Endothelial cell of umbilical vein (primary cell): ENCODE measurements at regions not wholly inside any gene's neighbourhood (a gene's known extent, or its start where the extent isn't known, plus 50 kb on each side); places are given as distances from the start of the nearest gene placed in this dataset.
"Not testable (repeated sequence)": the region's sequence is repeated elsewhere in the genome, so short reads cannot be mapped to it uniquely, and the experiment has no call there.

Experiments
- BruUV-seq: library from RNA; stranded (reverse); fragments of 400-500 nt; replicated peaks from 2 replicates; lab custom pipeline; 2021; lab: Mats Ljungman, UMichigan
- CTCF ChIA-PET: fragments of 300-600, 350-600 bp; sonication (Branson Sonifier 250); formaldehyde crosslinking; loops from one replicate; lab custom pipeline; 2021; ENCODE audit warnings: antibody characterized with exemption, inconsistent platforms; lab: Charles Lee
- POLR2A ChIA-PET: fragments of 300-600, 350-600 bp; sonication (Branson Sonifier 250); formaldehyde crosslinking; loops from one replicate; lab custom pipeline; 2021; ENCODE audit warnings: antibody characterized with exemption, inconsistent platforms; lab: Charles Lee
- DNase-seq: peaks from one replicate; pipeline ENCODE4 v3.0.0-alpha.2; 2011; ENCODE audit warnings: low read depth, low spot score
- FAIRE-seq: peaks from 2 replicates; lab custom pipeline; 2011; peaks lifted over from hg19 to GRCh38; lab: Jason Lieb, UNC
- H2AFZ ChIP-seq: 2 replicates; pipeline ENCODE4 v1.6.0; 2012; ENCODE audit warnings: low read depth, low read length, control low read depth, inconsistent platforms
- H3K27ac ChIP-seq: 2 replicates; pipeline ENCODE4 v1.5.1; 2011; ENCODE audit warnings: low read depth, mild to moderate bottlenecking, control low read depth, low read length, moderate library complexity; ENCODE audit not compliant: insufficient read depth
- H3K27me3 ChIP-seq, 2 experiments: 2 replicates each; pipeline versions ENCODE4 v1.6.0 to v1.6.1; 2011; ENCODE audit warnings: low read length in 2 of 2, mixed read lengths in 1 of 2; ENCODE audit not compliant: control insufficient read depth in 2 of 2, insufficient read depth in 2 of 2
- H3K36me3 ChIP-seq, 2 experiments: 2 replicates in 1 of 2; 3 replicates in 1 of 2; pipeline ENCODE4 v1.5.1; 2011; ENCODE audit warnings: low read length in 2 of 2, mild to moderate bottlenecking in 1 of 2, moderate library complexity in 1 of 2; ENCODE audit not compliant: control insufficient read depth in 2 of 2, insufficient read depth in 2 of 2; ENCODE audit errors: extremely low read depth in 1 of 2
- H3K4me1 ChIP-seq: 3 replicates; pipeline ENCODE4 v1.5.1; 2011; ENCODE audit warnings: mild to moderate bottlenecking, low read length; ENCODE audit not compliant: control insufficient read depth, insufficient read depth; ENCODE audit errors: extremely low read depth
- H3K4me2 ChIP-seq: 2 replicates; pipeline ENCODE4 v1.6.1; 2011; ENCODE audit warnings: low read length, control low read depth, mixed read lengths; ENCODE audit not compliant: insufficient read depth
- H3K4me3 ChIP-seq, 3 experiments: fragments of 200-600 bp in 1 of 3; sonication (generic), shearing (Covaris generic) in 1 of 3; replicated peaks in 1 of 3; 2 replicates each; pipeline ENCODE4 v1.5.1; 2011 to 2016; ENCODE audit warnings: control low read depth in 3 of 3, low read length in 3 of 3, mild to moderate bottlenecking in 2 of 3, inconsistent platforms in 1 of 3, low read depth in 1 of 3, moderate library complexity in 1 of 3; ENCODE audit not compliant: insufficient read depth in 1 of 3
- H3K79me2 ChIP-seq: 2 replicates; pipeline ENCODE4 v1.6.0; 2012; ENCODE audit warnings: low read length, inconsistent platforms; ENCODE audit not compliant: control insufficient read depth, insufficient read depth
- H3K9ac ChIP-seq: replicated peaks from 2 replicates; pipeline ENCODE3; 2011; ENCODE audit warnings: low read length, control low read depth; ENCODE audit not compliant: insufficient read depth; ENCODE audit errors: extremely low read depth
- H3K9me1 ChIP-seq: replicated peaks from 3 replicates; pipeline ENCODE4 v1.6.0; 2011; ENCODE audit warnings: mild to moderate bottlenecking, low read length; ENCODE audit not compliant: control insufficient read depth, insufficient read depth; ENCODE audit errors: extremely low read depth
- H3K9me3 ChIP-seq: replicated peaks from 2 replicates; pipeline ENCODE4 v1.5.1; 2012; ENCODE audit warnings: low read length, inconsistent platforms; ENCODE audit not compliant: control insufficient read depth, insufficient read depth
- H4K20me1 ChIP-seq: replicated peaks from 2 replicates; pipeline ENCODE3; 2011; ENCODE audit warnings: mild to moderate bottlenecking, low read length; ENCODE audit not compliant: control insufficient read depth, insufficient read depth; ENCODE audit errors: extremely low read depth
- CTCF ChIP-seq, 2 donors: IDR thresholded peaks; 1 replicate in 1 of 2; 2 replicates in 1 of 2; pipeline ENCODE4 v1.5.1; 2011; ENCODE audit warnings: low read length in 2 of 2, mild to moderate bottlenecking in 2 of 2, moderate library complexity in 2 of 2, control low read depth in 1 of 2, inconsistent platforms in 1 of 2, low read depth in 1 of 2; ENCODE audit not compliant: insufficient read depth in 1 of 2; ENCODE audit errors: extremely low read depth in 1 of 2
- EZH2 ChIP-seq: IDR thresholded peaks from 2 replicates; pipeline ENCODE4 v1.6.1; 2012; ENCODE audit warnings: borderline replicate concordance, low read depth, mild to moderate bottlenecking, moderate library complexity, low read length, inconsistent platforms; ENCODE audit not compliant: severe bottlenecking
- FOS ChIP-seq: IDR thresholded peaks from 2 replicates; pipeline ENCODE4 v1.6.1; 2011; ENCODE audit warnings: mild to moderate bottlenecking, low read length, moderate library complexity, borderline replicate concordance; ENCODE audit not compliant: insufficient read depth
- GATA2 ChIP-seq: IDR thresholded peaks from 2 replicates; pipeline ENCODE4 v1.7.0; 2011; ENCODE audit warnings: low read depth, mild to moderate bottlenecking, moderate library complexity, mixed read lengths, low read length; ENCODE audit not compliant: insufficient read length, insufficient read depth
- JUN ChIP-seq: IDR thresholded peaks from 2 replicates; pipeline ENCODE4 v1.6.1; 2011; ENCODE audit warnings: borderline replicate concordance, low read depth; ENCODE audit not compliant: insufficient read length, insufficient read depth
- MAX ChIP-seq: IDR thresholded peaks from 2 replicates; pipeline ENCODE4 v1.6.1; 2011; ENCODE audit not compliant: insufficient read depth, insufficient read length
- MYC ChIP-seq: IDR thresholded peaks from one replicate; pipeline ENCODE4 v1.6.1; 2011; ENCODE audit warnings: mild to moderate bottlenecking, low read depth, low read length
- POLR2A ChIP-seq: IDR thresholded peaks from 2 replicates; pipeline ENCODE4 v1.6.1; 2012; ENCODE audit warnings: low read depth, mild to moderate bottlenecking, control low read depth, low read length
- POLR2AphosphoS5 ChIP-seq: IDR thresholded peaks from 2 replicates; pipeline ENCODE4 v1.6.1; 2012; ENCODE audit warnings: low read depth, mild to moderate bottlenecking, control low read depth, low read length, moderate library complexity; ENCODE audit not compliant: insufficient read depth
- dilution Hi-C: fragments of 300-500 bp; cut with MboI; formaldehyde crosslinking; loops from one replicate; pipeline ENCODE4 v1.15.0; 2019; ENCODE audit warnings: low sequenced_read_pairs; ENCODE audit not compliant: extremely low pct_ligation_motif_present
- intact Hi-C: fragments of 100-400 bp; cut with micrococcal nuclease; formaldehyde crosslinking; loops from one replicate; pipeline ENCODE4 v1.10.0; 2022

- intact Hi-C loops, H3K9me1 ChIP-seq, H3K27ac ChIP-seq, H4K20me1 ChIP-seq, H3K9me3 ChIP-seq, H3K27me3 ChIP-seq, DNase-seq, H3K4me2 ChIP-seq, POLR2A ChIA-PET, H3K9ac ChIP-seq, FAIRE-seq, BruUV-seq, dilution Hi-C loops, H3K4me3 ChIP-seq, H3K79me2 ChIP-seq, H2AFZ ChIP-seq, H3K36me3 ChIP-seq, H3K4me1 ChIP-seq: not testable (repeated sequence)
- CTCF ChIA-PET: interaction anchor here (1.4 kb wide), 1 partner anchor 9 kb away, joined by 5 read pairs; no protein-coding TSS in a partner anchor
Measured at GRCh38 chr4:151595629-151596028, 165.2 kb downstream of the GATB start.

- dilution Hi-C loops, CTCF ChIA-PET, H3K9me1 ChIP-seq, intact Hi-C loops, H3K27me3 ChIP-seq, FAIRE-seq, H3K4me3 ChIP-seq, H3K36me3 ChIP-seq, BruUV-seq, H3K9me3 ChIP-seq, H2AFZ ChIP-seq, H3K9ac ChIP-seq, H3K79me2 ChIP-seq, DNase-seq, H3K4me2 ChIP-seq, H4K20me1 ChIP-seq, H3K27ac ChIP-seq, POLR2A ChIA-PET, H3K4me1 ChIP-seq: not testable (repeated sequence)
Measured at GRCh38 chr4:151597691-151598090, 163.1 kb downstream of the GATB start.

DNA sequence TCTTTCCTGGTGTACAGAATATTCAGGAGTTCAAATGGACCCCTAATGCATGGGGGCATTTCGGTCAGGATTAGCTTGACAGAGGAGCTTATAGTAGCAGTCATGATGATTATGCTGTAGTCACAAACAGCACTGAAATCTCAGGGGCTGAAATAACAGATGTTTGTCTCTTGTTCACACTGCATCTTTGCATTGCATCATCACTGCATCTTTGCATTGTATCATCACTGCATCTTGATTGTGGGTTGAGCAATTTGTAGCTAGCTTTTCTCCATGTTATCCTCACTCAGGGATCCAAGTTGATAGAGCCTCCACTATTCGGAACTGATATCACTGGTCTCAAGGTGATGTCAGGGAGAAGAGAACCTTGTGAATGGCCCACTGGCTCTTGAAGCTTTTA lies 160.9 kb downstream of the GATB start:
- CTCF ChIA-PET: no interaction called here
- Histone ChIP-seq H3K27ac (no peak overlapping the region), H3K4me3 (no peak overlapping the region), H3K9ac (no peak overlapping the region), H3K36me3 (no peaks in the 10 kb centered on the region), H3K9me1 (no peaks in the 10 kb centered on the region), H3K4me1 (no peaks in the 10 kb centered on the region), H3K27me3 (peaks cover 0 to 5% of the 10 kb centered on the region in 2 experiments), H3K4me2 (no peak overlapping the region), H4K20me1 (no peaks in the 10 kb centered on the region), H2AFZ (no peak overlapping the region), H3K9me3 (no peaks in the 10 kb centered on the region), H3K79me2 (no peaks in the 10 kb centered on the region)
- no peak for DNase-seq
- TF ChIP-seq CTCF (IDR thresholded peaks at IDR 0.05; ENCODE audit: extremely low read depth in 1 of 2, insufficient read depth in 1 of 2, low read depth in 1 of 2, low read length in 2 of 2): no peak
- no peak for TF ChIP-seq POLR2AphosphoS5
- no peak for TF ChIP-seq MAX
- no peak for TF ChIP-seq JUN
- no peak for TF ChIP-seq FOS
- TF ChIP-seq POLR2A: no peak
- TF ChIP-seq GATA2: no peak
- TF ChIP-seq MYC: no peak
- no peak for TF ChIP-seq EZH2
- no peak for FAIRE-seq
- dilution Hi-C loops: no loop called here
- POLR2A ChIA-PET: no interaction called here
- BruUV-seq: no TSS peak
- intact Hi-C loops: no loop called here
